ENCODE measurements at regions not wholly inside any gene's neighbourhood (a gene's known extent, or its start where the extent isn't known, plus 50 kb on each side); places are given as distances from the start of the nearest gene placed in this dataset.
"Not testable (repeated sequence)": the region's sequence is repeated elsewhere in the genome, so short reads cannot be mapped to it uniquely, and the experiment has no call there.

DNA sequence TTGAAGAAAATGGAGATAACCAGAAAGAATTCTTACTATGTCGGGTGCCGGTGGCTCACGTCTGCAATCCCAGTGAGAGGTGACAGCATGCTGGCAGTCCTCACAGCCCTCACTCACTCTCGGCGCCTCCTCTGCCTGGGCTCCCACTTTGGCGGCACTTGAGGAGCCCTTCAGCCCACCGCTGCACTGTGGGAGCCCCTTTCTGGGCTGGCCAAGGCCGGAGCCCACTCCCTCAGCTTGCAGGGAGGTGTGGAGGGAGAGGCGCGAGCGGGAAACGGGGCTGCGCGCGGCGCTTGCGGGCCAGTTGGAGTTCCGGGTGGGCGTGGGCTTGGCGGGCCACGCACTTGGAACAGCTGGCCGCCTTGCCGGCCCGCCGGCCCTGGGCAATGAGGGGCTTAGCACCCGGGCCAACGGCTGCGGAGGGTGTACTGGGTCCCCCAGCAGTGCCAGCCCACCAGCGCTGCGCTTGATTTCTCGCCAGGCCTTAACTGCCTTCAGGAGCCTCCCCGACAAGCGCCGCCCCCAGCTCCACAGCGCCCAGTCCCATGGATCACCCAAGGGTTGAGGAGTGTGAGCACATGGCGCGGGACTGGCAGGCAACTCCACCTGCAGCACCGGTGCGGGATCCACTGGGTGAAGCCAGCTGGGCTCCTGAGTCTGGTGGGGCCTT lies 1672.5 kb upstream of the B3GALT2 start:
- DNase-seq = not testable (repeated sequence)

DNA sequence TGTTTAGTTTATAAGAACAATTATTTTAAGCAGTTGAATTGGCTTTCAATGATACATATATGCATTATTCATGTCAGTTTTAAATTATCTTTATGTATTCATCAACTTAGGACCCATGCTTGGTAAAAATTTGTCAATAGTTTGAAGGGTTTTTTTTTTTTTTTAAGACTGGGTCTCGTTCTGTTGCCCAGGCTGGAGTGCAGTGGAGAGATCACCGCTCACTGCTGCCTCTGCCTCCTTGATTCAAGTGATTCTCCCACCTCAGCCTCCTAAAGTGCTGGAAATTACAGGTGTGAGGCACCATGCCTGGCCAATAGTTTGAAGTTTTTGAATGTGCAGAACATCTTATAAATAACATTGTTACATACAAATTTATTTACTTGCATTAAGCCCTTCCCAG lies 1671.0 kb upstream of the B3GALT2 start:
- no peak for DNase-seq

DNA sequence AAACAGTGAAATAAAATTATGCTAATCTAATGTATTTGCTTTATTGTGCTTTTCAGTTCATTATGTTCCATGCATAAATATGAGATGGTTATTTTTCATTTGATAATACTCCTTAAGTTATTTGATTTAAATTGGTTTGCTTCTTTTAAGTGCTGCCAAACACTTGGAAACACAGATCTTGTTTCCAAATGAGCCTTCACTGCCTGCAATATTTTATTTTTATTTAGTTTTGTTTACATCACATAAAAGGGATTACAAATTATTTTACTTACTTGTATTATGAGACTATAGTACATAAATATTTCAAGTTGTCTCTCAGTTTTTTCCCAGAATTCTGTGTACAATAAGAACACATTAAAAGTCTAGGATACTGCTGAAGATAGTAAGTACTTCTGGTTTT lies 1662.4 kb upstream of the B3GALT2 start:
- DNase-seq = no peak

DNA sequence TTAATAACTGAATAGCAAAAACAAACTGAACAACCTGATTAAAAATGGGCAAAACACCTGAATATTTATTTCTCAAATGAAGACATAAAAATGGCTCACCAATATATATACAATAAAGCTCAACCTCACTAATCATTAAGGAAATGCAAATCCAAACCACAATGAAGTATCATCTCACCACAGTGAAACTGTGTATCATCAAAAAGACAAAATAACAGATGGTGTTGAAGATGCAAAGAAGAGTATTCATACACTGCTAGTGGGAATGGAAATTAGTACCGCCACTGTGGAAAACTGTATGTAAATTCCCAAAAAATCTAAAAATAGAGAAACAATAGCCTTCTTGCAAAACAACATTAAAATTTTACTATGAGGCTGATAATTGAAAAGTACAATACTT lies 1660.1 kb upstream of the B3GALT2 start:
- no peak for DNase-seq

DNA sequence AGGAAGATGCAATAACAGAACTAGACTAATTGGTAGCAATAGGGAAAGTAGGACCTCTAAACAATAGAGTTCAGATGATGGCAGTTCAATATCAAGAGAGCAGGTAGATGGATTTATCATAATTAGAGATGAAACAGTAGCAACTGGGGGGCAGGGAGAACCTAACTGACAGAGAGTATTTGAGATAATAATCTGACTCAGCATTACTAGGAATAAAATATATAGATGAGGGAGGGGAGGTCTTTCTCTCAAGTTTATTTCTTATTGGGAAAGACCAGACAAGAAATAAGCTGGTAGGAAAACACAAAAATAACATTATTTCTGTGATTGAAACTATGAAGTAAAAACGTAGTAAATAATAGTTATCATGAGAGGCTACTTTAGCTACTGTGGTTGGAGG lies 1656.7 kb upstream of the B3GALT2 start:
- DNase-seq = no peak

DNA sequence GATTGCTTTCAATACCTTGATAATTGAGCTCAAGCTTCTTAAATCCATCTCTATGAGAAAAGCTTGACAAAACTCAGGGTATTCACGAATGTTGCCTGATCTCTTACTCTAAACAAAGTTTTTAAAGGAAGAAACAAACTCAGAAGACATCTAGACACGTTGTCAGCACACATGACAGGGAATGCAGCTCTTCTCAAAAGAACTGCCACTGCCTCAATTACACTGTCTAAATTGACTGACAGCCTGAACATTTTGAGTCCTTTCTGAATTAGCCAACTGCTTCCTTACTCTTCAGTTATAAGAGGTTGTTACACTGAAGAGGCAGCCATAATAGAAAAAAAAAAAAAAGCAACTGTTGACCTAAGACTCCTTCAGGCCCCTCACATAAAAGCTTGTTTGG lies 1646.7 kb upstream of the B3GALT2 start:
- DNase-seq = no peak

DNA sequence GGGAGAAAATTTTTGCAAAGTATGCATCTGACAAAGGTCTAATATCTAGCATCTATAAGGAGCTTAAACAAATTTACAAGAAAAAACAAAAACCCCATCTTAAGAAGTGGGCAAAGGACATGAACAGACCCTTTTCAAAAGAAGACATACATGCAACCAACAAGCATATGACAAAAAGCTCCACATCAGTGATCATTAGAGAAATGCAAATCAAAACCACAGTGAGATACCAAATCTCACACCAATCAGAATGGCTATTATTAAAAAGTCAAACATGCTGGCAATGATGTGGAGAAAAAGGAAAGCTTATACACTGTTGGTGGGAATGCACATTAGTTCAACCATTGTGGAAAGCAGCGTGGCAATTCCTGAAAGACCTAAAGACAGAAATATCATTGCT lies 1645.2 kb upstream of the B3GALT2 start:
- DNase-seq = not testable (repeated sequence)

DNA sequence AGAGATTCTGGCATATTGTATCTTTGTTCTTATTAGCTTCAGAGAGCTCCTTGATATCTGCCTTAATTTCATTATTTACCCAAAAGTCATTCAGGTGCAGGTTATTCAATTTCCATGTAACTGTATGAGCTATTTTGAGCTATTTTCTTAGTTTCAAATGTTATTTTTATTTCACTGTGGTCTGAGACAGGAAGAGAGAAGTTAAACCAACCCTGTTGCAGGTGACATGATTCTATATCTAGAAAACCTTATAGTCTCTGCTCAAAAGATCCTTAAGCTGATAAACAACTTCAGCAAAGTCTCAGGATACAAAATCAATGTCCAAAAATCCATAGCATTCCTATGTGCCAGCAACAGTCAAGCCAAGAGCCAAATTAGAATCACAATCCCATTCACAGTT lies 1644.0 kb upstream of the B3GALT2 start:
- no peak for DNase-seq

DNA sequence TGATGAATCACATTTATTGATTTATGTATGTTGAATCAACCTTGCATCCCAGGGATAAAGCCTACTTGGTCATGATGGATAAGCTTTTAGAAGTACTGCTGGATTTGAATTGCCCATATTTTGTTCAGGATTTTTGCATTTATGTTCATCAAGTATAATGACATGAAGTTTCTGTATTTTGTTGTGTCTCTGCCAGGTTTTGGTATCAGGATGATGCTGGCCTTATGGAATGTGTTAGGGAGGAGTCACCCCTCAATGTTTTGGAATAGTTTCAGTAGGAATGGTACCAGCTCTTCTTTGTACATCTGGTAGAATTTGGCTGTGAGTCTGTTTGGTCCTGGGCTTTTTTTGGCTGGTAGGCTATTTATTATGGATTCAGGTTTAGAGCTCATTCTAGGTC lies 1643.1 kb upstream of the B3GALT2 start:
- DNase-seq = no peak

DNA sequence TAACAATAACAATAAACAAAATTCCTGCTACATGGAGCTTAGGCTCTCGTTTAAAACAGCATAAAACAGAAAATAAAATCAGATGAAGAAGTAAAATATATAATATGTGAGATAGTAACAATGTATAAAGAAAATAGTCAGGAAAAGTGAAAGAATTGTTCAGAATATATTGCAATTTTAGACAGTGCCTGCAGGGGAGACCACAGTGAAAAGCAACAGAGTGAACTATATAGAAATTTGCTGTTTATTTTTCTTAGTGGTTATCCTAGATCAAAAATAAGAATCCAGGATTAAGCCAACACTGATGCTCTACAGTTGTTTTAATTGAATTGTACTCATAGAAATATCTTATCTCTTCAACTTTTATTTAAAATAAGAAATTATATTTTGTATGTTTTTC lies 1639.0 kb upstream of the B3GALT2 start:
- no peak for DNase-seq

DNA sequence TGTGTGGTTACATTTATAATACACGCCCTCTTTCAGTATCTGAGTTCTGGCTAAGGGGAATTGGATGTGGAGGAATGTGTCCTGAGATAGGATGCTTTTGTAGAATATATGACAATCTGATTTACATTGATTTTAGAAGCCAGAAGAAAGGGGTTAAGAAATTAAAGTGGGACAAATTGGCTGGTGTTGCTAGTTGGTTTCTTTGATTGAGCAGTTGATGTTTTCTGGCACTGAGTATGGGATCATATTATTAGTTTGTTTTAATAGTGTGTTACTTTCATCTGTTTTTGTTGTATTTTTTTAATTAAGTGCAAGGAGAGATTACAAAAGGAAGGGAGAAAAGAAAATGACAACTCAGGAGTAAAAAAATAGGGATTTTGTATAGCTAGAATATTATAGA lies 1634.7 kb upstream of the B3GALT2 start:
- DNase-seq = no peak

DNA sequence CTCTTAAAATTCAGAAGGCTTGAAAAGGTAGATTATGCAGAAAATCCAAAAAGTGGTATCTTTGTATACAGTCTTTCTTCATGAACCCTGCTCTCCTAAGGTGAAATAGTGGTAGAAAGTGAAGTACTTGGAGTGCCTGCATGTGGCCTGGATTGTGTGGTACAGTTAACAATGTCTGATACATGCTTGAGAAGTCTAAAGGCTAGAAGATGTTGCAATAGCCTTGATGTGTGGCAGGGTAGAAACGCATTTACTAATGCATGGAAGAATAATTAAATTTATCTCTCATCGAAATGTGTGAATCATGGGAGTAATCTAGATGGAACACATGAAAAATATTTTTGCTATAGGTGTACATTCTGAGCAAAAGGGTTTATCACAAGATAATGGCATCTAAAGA lies 1632.3 kb upstream of the B3GALT2 start:
- no peak for DNase-seq

DNA sequence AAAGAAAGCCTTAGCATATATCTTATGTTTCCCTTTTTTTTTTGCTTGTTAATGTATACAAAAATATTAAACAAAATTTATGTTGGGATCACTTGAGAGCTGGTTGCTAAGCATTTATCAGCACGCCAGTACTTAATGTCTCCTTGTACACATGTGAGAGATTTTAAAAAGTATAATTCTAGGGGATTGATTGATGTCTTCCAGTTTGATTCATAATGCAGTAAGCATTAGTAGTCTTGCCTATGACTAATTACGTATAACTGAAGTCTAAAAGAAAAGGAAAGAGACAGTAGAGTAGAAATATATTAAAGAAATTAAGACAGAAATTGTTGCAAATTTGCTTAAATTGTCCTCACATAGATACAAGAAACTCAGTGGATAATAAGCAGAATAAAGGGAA lies 1630.4 kb upstream of the B3GALT2 start:
- DNase-seq = no peak

DNA sequence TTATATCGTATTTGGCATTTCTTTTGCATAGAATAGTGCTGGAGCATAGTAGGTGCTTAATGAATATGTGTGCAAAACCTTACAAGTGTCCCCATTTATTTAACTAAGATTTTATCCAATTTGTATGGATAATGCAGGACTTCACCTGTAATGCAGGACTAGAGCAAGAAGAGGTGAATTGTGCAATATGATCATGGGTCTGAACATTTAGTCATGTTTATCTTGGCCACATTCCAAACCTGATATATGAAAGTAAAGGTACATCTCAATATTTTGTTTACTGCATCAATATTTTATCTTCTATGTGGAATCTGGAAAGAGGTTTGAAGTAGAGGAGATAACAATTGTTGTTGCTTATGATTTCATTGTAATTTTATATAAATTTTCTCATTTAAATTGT lies 1626.7 kb upstream of the B3GALT2 start:
- DNase-seq = no peak

DNA sequence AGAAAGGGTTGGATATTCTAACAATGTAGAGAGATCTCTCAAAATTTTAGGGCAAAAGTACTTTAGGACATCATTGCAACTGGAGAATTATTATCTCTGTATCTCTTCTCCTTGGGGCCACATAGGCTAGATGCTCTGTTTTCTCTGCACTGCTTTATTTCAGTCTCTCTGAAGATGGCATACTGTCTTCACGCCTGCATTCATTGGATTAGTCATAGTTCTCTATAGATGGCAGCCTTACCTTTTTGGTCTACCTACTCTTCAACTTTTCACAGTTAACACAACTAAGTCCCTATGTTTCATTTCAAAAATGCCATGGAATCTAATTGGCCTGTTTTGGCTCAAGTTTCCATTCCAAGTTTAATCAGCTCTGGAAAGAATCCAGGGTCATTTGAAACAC lies 1623.3 kb upstream of the B3GALT2 start:
- no peak for DNase-seq

DNA sequence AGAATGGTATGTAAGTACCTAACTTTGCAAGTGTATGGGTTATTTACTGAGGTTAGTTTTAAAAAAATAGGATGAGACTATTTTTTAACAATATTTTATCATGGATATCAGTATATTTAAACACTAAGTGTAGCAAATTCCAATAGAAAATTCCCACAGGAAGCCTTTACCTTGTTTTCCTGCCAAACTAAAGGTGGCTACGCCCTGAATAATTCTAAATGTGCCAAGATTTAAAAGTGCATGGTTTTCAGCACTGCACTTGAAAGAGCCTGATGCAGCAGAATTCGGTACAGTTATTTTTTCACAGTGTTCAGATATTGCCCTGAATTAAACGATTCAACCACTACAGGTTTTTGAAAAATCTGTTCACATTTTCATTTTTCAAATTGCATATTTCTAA lies 1622.8 kb upstream of the B3GALT2 start:
- DNase-seq = no peak

DNA sequence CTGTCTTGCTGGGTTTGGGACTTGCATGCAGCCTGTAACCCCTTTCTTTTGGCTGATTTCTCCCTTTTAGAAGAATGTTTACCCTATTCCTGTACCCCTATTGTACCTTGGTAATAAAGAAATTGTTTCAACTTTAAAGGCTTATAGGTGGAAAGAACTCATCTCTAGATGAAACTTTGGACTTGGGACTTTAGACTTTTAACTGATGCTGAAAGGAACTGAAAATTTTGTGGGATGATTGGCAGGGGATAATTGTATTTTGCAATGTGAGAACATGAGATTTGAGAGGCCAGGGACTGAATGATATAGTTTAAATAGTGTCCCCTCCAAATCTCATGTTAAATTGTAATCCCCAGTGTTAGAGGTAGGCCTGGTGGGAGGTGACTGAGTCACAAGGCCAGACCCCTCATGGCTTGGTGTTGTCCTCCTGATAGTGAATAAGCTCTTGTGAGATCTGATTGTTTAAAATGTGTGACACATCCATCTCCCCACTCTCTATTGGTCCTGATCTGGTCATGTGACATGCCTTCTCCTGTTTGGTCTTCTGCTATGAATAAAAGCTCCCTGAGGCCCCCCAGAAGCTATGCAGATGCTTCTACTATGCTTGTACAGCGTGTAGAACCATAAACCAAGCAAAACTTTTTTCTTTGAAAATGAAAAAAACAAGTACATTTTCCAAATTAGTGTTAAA lies 1621.3 kb upstream of the B3GALT2 start:
- DNase-seq = no peak

DNA sequence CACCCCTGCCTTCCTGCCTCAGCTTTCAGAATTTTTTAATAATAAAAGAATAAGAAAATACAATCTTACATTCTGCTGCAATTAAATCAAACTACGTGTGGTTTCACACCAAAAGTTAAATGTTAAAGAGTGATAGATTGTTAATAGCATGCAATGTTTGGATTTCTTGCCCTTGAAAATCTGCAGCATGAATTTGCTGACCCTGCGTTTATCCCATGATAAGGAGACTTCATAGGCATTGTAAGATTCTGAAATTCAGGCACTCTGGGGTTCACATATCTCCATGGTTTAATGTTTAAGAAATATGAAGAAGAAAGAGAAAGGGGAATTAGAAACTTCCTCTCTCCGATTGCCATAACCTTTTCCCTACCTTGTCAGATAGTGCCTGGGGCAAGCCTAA lies 1616.2 kb upstream of the B3GALT2 start:
- DNase-seq = no peak

DNA sequence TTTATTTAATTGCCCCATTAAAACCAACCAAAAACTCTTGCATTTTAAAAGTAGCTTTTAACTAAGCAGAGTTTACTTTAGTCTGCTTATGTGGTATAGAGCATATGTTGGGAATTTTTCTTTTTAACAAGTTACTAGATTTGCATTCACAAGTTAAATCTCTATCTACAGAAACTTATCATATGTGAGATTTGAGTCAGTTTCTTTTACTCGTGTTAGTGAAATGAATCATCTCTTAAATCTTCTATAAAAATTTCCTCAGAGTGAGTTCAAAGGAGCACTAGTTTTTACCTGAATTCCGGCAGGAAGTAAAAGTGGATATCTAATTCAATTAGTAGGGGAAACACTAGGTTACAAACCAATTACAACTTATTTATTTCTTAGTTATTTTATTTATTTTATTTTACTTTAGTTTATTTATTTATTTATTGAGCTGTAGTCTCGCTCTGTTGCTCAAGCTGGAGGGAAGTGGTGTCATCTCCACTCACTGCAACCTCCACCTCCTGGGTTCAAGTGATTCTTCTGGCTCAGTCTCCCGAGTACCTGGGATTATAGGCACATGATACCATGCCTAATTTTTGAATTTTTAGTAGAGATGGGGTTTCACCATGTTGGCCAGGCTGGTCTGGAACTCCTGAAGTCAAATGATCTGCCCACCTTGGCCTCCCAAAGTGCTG lies 1609.6 kb upstream of the B3GALT2 start:
- no peak for DNase-seq

DNA sequence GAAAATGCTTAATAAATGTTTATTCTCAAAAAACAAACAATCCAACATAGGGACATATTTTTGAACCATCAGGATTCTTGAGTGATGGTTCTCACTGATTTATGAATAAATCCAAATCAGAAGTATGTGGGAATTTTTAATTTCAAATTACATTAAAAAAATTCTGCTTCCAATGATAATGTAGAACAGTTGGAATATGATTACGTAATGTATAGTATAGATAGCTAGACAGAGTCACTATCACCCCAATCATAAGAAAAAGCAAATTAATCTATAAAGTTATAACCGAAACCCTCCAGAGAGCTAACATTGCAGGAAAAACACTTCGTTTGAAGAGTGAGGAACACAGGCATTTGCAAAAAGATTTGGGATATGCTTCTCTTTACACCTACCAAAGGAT lies 1600.6 kb upstream of the B3GALT2 start:
- DNase-seq = no peak

DNA sequence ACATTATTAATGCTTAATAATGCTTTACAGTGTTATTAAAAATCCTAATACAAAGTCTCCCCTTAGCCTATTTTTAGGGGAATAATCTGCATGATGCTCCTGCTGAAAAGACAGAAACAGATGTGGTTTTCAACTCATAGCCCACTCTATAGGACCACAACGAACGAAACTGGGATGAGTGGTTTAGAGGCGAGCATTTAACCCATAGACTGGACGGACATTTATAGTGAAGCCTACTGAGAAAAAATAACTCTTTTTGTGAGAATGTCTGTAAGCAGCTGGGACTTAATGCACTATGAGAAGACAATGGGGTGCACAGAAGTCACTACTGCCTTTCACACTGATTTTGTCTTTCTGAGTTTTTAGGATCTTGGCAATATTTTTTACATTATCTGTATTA lies 1599.6 kb upstream of the B3GALT2 start:
- no peak for DNase-seq

DNA sequence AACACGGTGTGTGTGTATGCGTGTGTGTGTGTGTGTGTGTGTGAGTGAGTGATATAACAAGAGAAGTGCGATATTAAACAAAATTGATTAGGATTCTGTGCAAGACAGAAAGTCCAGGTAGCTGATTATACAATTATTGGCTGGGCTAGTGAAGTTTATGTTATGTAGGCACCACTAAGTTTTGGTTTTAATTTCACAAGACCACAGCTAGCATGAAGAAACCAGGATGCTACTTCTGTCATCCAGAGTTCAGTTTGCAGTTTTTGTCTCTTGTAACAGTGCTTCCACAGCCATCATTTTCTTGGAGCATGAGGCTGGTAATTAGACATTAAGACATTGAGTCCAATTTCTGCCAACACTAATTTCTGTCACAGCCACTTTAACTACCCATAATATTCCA lies 1590.2 kb upstream of the B3GALT2 start:
- DNase-seq = no peak

DNA sequence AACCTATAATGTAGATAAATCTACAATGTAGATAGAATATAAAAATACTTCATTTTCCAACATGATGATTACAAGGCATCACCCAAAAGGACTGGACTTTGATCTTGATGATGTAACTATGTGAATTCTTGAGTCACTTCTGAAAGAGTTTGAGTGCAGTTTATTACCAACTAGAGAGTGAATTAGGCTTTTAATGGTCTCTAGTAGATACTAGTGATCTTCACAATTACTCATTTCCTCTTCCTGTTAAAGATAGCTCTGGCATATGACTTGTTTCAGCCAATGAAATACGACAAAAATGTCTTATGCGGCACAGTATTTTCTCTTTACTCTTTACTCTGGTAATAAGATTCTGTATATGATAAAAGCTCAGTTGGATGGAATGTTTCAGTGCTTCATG lies 1588.1 kb upstream of the B3GALT2 start:
- no peak for DNase-seq

DNA sequence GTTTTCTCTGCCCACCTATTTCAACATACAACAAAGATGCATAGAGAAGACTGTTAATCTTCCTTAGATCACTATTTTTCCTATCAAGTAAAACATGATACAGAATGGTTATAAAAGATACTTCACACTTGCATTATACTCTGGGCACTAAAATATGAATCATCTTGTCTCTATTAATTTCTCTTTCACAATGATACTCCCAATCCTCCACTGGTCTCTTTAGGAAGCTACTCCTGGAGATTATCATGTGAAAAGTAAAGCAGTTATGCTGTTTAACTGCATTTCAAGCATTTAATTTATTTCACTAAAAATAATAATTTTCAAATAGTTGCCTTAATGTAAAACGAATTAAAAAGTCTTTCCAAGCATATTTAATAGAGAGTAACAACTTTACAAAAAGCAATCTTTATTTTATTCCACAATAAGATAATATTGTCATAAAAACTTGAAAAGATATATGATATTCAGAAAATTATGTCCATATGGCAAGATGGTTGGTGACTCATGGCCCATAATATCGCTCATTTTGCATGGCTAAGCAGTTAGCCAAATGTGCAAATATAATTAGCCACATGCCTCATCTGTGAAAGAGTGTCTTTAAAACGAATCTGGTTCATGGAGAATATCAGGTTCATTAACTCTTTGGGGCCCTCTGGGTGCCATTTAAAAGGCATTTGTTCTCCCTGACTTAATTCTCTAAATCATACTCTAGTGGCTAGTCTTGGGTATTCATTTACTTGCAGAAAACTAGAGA lies 1569.0 kb upstream of the B3GALT2 start:
- DNase-seq = peak; percentile 11
